ENCODE measurements at regions not wholly inside any gene's neighbourhood (a gene's known extent, or its start where the extent isn't known, plus 50 kb on each side); places are given as distances from the start of the nearest gene placed in this dataset.

- no peak overlapping the region for H3K4me3 ChIP-seq
- no peak overlapping the region for H3K27ac ChIP-seq (replicated peaks in 1 of 4)
- DNase-seq (ENCODE audit: extremely low spot score): no peak
- H3K4me1 ChIP-seq: no peaks in the 10 kb centered on the region
- H3K27me3 ChIP-seq: no peaks in the 10 kb centered on the region
- intact Hi-C loops (cut with DNase I): no loop called here
- TF ChIP-seq CTCF (IDR thresholded peaks at IDR 0.05) (no peak), POLR2AphosphoS5 (IDR thresholded peaks at IDR 0.05) (no peak), POLR2A (IDR thresholded peaks at IDR 0.05; ENCODE audit: low read depth) (no peak), EP300 (IDR thresholded peaks at IDR 0.05) (no peak)
- H3K36me3 ChIP-seq: no peaks in the 10 kb centered on the region
- H3K9me3 ChIP-seq: no peaks in the 10 kb centered on the region
- 67% methylated on average over 3 of the region's 3 CpGs for WGBS
These were observed 218.7 kb downstream of the RASSF9 start for GRCh38 chr12:85617307-85618091.

GRCh38 chr12:85621041-85621440 lies 215.2 kb downstream of the RASSF9 start:
- no peak for DNase-seq (ENCODE audit: extremely low spot score)
- no peak for TF ChIP-seq EP300 (IDR thresholded peaks at IDR 0.05)
- no peak for TF ChIP-seq POLR2AphosphoS5 (IDR thresholded peaks at IDR 0.05)
- TF ChIP-seq CTCF (IDR thresholded peaks at IDR 0.05): no peak
- no peak for TF ChIP-seq POLR2A (IDR thresholded peaks at IDR 0.05; ENCODE audit: low read depth)
- H3K27me3 ChIP-seq: no peaks in the 10 kb centered on the region
- H3K27ac ChIP-seq (replicated peaks in 1 of 4): no peak overlapping the region
- intact Hi-C loops (cut with DNase I): no loop called here
- no peaks in the 10 kb centered on the region for H3K9me3 ChIP-seq
- H3K4me3 ChIP-seq: no peak overlapping the region
- WGBS: 78% methylated on average over 2 of the region's 2 CpGs
- H3K4me1 ChIP-seq: no peaks in the 10 kb centered on the region
- H3K36me3 ChIP-seq: no peaks in the 10 kb centered on the region

- TF ChIP-seq EP300 (IDR thresholded peaks at IDR 0.05) (no peak), POLR2AphosphoS5 (IDR thresholded peaks at IDR 0.05) (no peak), CTCF (IDR thresholded peaks at IDR 0.05) (no peak), POLR2A (IDR thresholded peaks at IDR 0.05; ENCODE audit: low read depth) (no peak)
- H3K4me3 ChIP-seq: no peak overlapping the region
- H3K36me3 ChIP-seq: no peaks in the 10 kb centered on the region
- intact Hi-C loops (cut with DNase I): no loop called here
- no peaks in the 10 kb centered on the region for H3K9me3 ChIP-seq
- no peaks in the 10 kb centered on the region for H3K27me3 ChIP-seq
- H3K4me1 ChIP-seq: no peaks in the 10 kb centered on the region
- H3K27ac ChIP-seq (replicated peaks in 1 of 4): no peak overlapping the region
- 94% methylated on average over 2 of the region's 2 CpGs for WGBS
- no peak for DNase-seq (ENCODE audit: extremely low spot score)
These were observed 212.4 kb downstream of the RASSF9 start for GRCh38 chr12:85623763-85624162.

GRCh38 chr12:85625467-85625866 lies 210.7 kb downstream of the RASSF9 start:
- TF ChIP-seq EP300 (IDR thresholded peaks at IDR 0.05): no peak
- TF ChIP-seq POLR2A (IDR thresholded peaks at IDR 0.05; ENCODE audit: low read depth): no peak
- TF ChIP-seq CTCF (IDR thresholded peaks at IDR 0.05): no peak
- TF ChIP-seq POLR2AphosphoS5 (IDR thresholded peaks at IDR 0.05): no peak
- intact Hi-C loops (cut with DNase I): no loop called here
- Histone ChIP-seq H3K27me3 (no peaks in the 10 kb centered on the region), H3K4me1 (no peaks in the 10 kb centered on the region), H3K4me3 (no peak overlapping the region), H3K27ac (replicated peaks in 1 of 4) (no peak overlapping the region), H3K9me3 (no peaks in the 10 kb centered on the region), H3K36me3 (no peaks in the 10 kb centered on the region)
- DNase-seq (ENCODE audit: extremely low spot score): no peak
- WGBS: 49% methylated on average over 2 of the region's 2 CpGs

Measured in esophagus muscularis mucosa (tissue), 4 donors.